ENCODE measurements at regions not wholly inside any gene's neighbourhood (a gene's known extent, or its start where the extent isn't known, plus 50 kb on each side); places are given as distances from the start of the nearest gene placed in this dataset.

GRCh38 chr2:134783912-134784311, 54.5 kb upstream of the ACMSD start:
- BruUV-seq (replicated peaks), result no TSS peak
- no peak for TF ChIP-seq CTCF (IDR thresholded peaks at IDR 0.05; ENCODE audit: insufficient read depth in 1 of 2, low read depth in 1 of 2, low read length in 1 of 2, severe bottlenecking in 1 of 2, unreplicated experiment in 1 of 2)
- peaks cover 7% of the 10 kb centered on the region for H3K27me3 Mint-ChIP-seq (ENCODE audit: insufficient read depth, unreplicated experiment)
- ChIA-PET POLR2A (no interaction called here), CTCF (interaction anchor here (0.6 to 0.7 kb wide), 2 partner anchors 117 to 510 kb away, joined by 3 to 4 read pairs; no protein-coding TSS in a partner anchor)
- no peaks in the 10 kb centered on the region for H3K4me1 Mint-ChIP-seq (ENCODE audit: low read depth, unreplicated experiment)
- no peaks in the 10 kb centered on the region for H3K9me3 Mint-ChIP-seq (ENCODE audit: unreplicated experiment)
- intact Hi-C loops (cut with micrococcal nuclease; ENCODE audit: unreplicated experiment), result no loop called here
- no peaks in the 10 kb centered on the region for H3K36me3 Mint-ChIP-seq (ENCODE audit: insufficient read depth, unreplicated experiment)
- Histone ChIP-seq H3K9me3 (no peaks in the 10 kb centered on the region), H3K4me3 (ENCODE audit: low read depth, low read length) (no peak overlapping the region), H3K36me3 (ENCODE audit: control insufficient read depth, insufficient read depth, low read length) (no peaks in the 10 kb centered on the region), H3K4me1 (no peaks in the 10 kb centered on the region), H3K27me3 (replicated peaks; ENCODE audit: control insufficient read depth, insufficient read depth, low read length) (no peaks in the 10 kb centered on the region)
- no peak overlapping the region for H3K27ac Mint-ChIP-seq (ENCODE audit: unreplicated experiment)
- no peak for DNase-seq
- no peak overlapping the region for H3K4me3 Mint-ChIP-seq (ENCODE audit: unreplicated experiment)

- POLR2A ChIA-PET, result no interaction called here
- no peaks in the 10 kb centered on the region for H3K9me3 ChIP-seq
- H3K27ac Mint-ChIP-seq (ENCODE audit: unreplicated experiment), result no peak overlapping the region
These were observed 52.6 kb upstream of the ACMSD start for GRCh38 chr2:134785659-134786430.

GRCh38 chr2:134788417-134788816, 50.0 kb upstream of the ACMSD start:
- intact Hi-C loops (cut with micrococcal nuclease; ENCODE audit: unreplicated experiment), result no loop called here
- Mint-ChIP-seq H3K9me3 (ENCODE audit: unreplicated experiment) (no peaks in the 10 kb centered on the region), H3K4me3 (ENCODE audit: unreplicated experiment) (no peak overlapping the region), H3K27ac (ENCODE audit: unreplicated experiment) (no peak overlapping the region), H3K36me3 (ENCODE audit: insufficient read depth, unreplicated experiment) (no peaks in the 10 kb centered on the region), H3K27me3 (ENCODE audit: insufficient read depth, unreplicated experiment) (peaks cover 15% of the 10 kb centered on the region), H3K4me1 (ENCODE audit: low read depth, unreplicated experiment) (no peaks in the 10 kb centered on the region)
- Histone ChIP-seq H3K4me3 (ENCODE audit: low read depth, low read length) (no peak overlapping the region), H3K4me1 (no peaks in the 10 kb centered on the region), H3K36me3 (ENCODE audit: control insufficient read depth, insufficient read depth, low read length) (no peaks in the 10 kb centered on the region), H3K9me3 (no peaks in the 10 kb centered on the region), H3K27me3 (replicated peaks; ENCODE audit: control insufficient read depth, insufficient read depth, low read length) (no peaks in the 10 kb centered on the region)
- BruUV-seq (replicated peaks), result no TSS peak
- no peak for DNase-seq
- TF ChIP-seq CTCF (IDR thresholded peaks at IDR 0.05; ENCODE audit: insufficient read depth in 1 of 2, low read depth in 1 of 2, low read length in 1 of 2, severe bottlenecking in 1 of 2, unreplicated experiment in 1 of 2), result no peak
- CTCF ChIA-PET, result no interaction called here
- POLR2A ChIA-PET, result no interaction called here

More at GRCh38 chr2:134785659-134786430, 52.6 kb upstream of the ACMSD start:
- intact Hi-C loops (cut with micrococcal nuclease; ENCODE audit: unreplicated experiment), result no loop called here
- H3K27me3 ChIP-seq (replicated peaks; ENCODE audit: control insufficient read depth, insufficient read depth, low read length), result no peaks in the 10 kb centered on the region
- no peaks in the 10 kb centered on the region for H3K9me3 Mint-ChIP-seq (ENCODE audit: unreplicated experiment)
- TF ChIP-seq CTCF (IDR thresholded peaks at IDR 0.05; ENCODE audit: insufficient read depth in 1 of 2, low read depth in 1 of 2, low read length in 1 of 2, severe bottlenecking in 1 of 2, unreplicated experiment in 1 of 2), result no peak
- no TSS peak for BruUV-seq (replicated peaks)
- H3K27me3 Mint-ChIP-seq (ENCODE audit: insufficient read depth, unreplicated experiment), result peaks cover 7% of the 10 kb centered on the region
- H3K4me3 Mint-ChIP-seq (ENCODE audit: unreplicated experiment), result no peak overlapping the region
- CTCF ChIA-PET, result no interaction called here
- DNase-seq, result no peak
- no peaks in the 10 kb centered on the region for H3K36me3 ChIP-seq (ENCODE audit: control insufficient read depth, insufficient read depth, low read length)
- no peaks in the 10 kb centered on the region for H3K4me1 ChIP-seq
- H3K4me1 Mint-ChIP-seq (ENCODE audit: low read depth, unreplicated experiment), result no peaks in the 10 kb centered on the region
- no peak overlapping the region for H3K4me3 ChIP-seq (ENCODE audit: low read depth, low read length)
- H3K36me3 Mint-ChIP-seq (ENCODE audit: insufficient read depth, unreplicated experiment), result no peaks in the 10 kb centered on the region
